RWPE2 (cell line): ENCODE measurements at regions not wholly inside any gene's neighbourhood (a gene's known extent, or its start where the extent isn't known, plus 50 kb on each side); places are given as distances from the start of the nearest gene placed in this dataset.

Experiments used
- ATAC-seq: fragments of 200-7000 bp; cut with Tn5 transposase; 3 replicates; pipeline ENCODE4 v1.9.1; 2021; ENCODE audit warnings: low read depth
- DNase-seq: peaks from one replicate; pipeline ENCODE4 v3.0.0-alpha.2; 2020; ENCODE audit warnings: low spot score
- H3K27ac ChIP-seq: fragments of 450-650 bp; 2 replicates; pipeline ENCODE4 v1.5.1; 2017; ENCODE audit warnings: mild to moderate bottlenecking; ENCODE audit not compliant: poor library complexity, severe bottlenecking
- H3K27me3 ChIP-seq: fragments of 250-450 bp; sonication (Bioruptor Pico); 2 replicates; pipeline ENCODE4 v1.5.1; 2021; ENCODE audit warnings: mild to moderate bottlenecking, moderate library complexity; ENCODE audit not compliant: insufficient read depth, poor library complexity, severe bottlenecking
- H3K36me3 ChIP-seq: fragments of 250-450 bp; sonication (Bioruptor Pico); 2 replicates; pipeline ENCODE4 v1.5.1; 2020; ENCODE audit warnings: low read depth, mild to moderate bottlenecking, moderate library complexity
- H3K4me1 ChIP-seq: fragments of 250-450 bp; sonication (Bioruptor Pico); 2 replicates; pipeline ENCODE4 v1.5.1; 2021; ENCODE audit warnings: mild to moderate bottlenecking, moderate library complexity; ENCODE audit not compliant: insufficient read depth, poor library complexity, severe bottlenecking
- H3K4me3 ChIP-seq: fragments of 250-450 bp; sonication (Bioruptor Pico); 2 replicates; pipeline ENCODE4 v1.5.1; 2021; ENCODE audit warnings: mild to moderate bottlenecking, moderate library complexity; ENCODE audit not compliant: severe bottlenecking
- H3K9me3 ChIP-seq: fragments of 250-450 bp; sonication (Bioruptor Pico); 2 replicates; pipeline ENCODE4 v1.5.1; 2021; ENCODE audit warnings: mild to moderate bottlenecking, moderate library complexity; ENCODE audit not compliant: severe bottlenecking
- TF ChIP-seq, protein P1 (sequence below): fragments of 450-650 bp; IDR thresholded peaks from one replicate; pipeline ENCODE4 v1.5.1; 2017; ENCODE audit warnings: mild to moderate bottlenecking, moderate library complexity; ENCODE audit not compliant: poor library complexity, severe bottlenecking

DNA sequence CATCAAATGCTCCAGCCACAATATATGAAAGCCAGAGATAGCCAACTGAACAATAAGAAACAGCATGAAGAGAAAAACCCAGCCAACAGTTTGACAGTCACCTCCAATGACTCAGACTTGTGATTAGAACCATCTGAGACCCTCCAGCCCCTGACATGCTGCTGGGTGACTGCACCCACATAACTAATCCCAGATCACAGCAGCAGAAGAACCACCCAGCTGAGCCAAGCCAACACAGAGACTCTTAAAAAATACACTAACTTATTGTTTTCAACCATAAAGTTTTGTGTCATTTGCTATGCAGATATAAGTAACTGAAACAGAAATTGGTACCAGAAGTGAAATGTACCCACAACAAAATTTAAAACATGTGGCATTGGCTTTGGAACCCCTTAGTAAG, 314.3 kb upstream of the DYNLRB2 start:
- DNase-seq, result no peak
- no peak overlapping the region for H3K27ac ChIP-seq
- TF ChIP-seq, protein P1, sequence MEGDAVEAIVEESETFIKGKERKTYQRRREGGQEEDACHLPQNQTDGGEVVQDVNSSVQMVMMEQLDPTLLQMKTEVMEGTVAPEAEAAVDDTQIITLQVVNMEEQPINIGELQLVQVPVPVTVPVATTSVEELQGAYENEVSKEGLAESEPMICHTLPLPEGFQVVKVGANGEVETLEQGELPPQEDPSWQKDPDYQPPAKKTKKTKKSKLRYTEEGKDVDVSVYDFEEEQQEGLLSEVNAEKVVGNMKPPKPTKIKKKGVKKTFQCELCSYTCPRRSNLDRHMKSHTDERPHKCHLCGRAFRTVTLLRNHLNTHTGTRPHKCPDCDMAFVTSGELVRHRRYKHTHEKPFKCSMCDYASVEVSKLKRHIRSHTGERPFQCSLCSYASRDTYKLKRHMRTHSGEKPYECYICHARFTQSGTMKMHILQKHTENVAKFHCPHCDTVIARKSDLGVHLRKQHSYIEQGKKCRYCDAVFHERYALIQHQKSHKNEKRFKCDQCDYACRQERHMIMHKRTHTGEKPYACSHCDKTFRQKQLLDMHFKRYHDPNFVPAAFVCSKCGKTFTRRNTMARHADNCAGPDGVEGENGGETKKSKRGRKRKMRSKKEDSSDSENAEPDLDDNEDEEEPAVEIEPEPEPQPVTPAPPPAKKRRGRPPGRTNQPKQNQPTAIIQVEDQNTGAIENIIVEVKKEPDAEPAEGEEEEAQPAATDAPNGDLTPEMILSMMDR, result no peak
- no peak overlapping the region for H3K4me3 ChIP-seq
- no peaks in the 10 kb centered on the region for H3K27me3 ChIP-seq
- ATAC-seq, result no peak
- H3K4me1 ChIP-seq, result no peaks in the 10 kb centered on the region
- no peaks in the 10 kb centered on the region for H3K9me3 ChIP-seq
- H3K36me3 ChIP-seq, result no peaks in the 10 kb centered on the region

DNA sequence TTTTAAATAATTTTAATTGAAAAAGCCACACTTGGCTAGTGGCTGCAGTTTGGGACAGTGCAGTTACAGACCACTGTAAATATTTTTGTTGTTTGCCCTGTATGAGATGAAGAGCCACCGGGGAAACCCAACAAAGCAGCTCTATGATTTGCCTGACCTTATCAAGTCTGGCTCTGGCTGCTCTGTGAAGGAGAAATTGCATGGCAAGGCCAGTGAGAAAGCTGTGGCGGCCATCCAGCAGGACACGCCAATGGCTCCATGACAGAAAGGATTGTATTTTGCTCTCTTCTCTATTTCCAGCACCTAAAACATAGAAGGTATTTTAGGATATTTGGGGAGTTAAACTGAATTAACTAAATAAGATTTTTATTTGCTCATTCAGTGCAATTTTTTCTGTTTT, 330.0 kb upstream of the DYNLRB2 start:
- H3K9me3 ChIP-seq, result no peaks in the 10 kb centered on the region
- no peaks in the 10 kb centered on the region for H3K36me3 ChIP-seq
- H3K4me1 ChIP-seq, result no peaks in the 10 kb centered on the region
- no peaks in the 10 kb centered on the region for H3K27me3 ChIP-seq
- H3K4me3 ChIP-seq, result no peak overlapping the region
- ATAC-seq (no peak), DNase-seq (no peak)
- TF ChIP-seq, protein P1, result no peak
- no peak overlapping the region for H3K27ac ChIP-seq

DNA sequence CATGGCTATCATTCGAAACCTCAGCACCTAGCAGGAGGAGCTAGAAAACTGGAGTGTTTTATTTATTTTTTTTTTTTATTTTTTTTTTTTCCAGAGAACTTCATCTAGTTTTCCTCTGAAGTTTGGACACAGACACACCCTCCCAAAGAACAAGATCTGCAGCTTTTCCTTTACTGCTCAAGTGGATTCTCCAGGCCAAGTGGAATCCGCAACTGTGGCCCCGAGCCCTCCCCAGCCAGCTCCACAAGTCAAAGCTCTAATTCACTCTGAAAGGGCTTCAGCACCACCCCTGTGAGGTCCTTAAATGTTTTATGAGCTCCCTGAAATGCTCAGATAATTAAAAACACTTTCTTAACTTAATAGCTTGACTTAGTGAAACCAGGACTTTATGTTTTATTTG, 332.1 kb upstream of the DYNLRB2 start:
- no peak overlapping the region for H3K27ac ChIP-seq
- no peak overlapping the region for H3K4me3 ChIP-seq
- TF ChIP-seq, protein P1, result no peak
- H3K36me3 ChIP-seq, result no peaks in the 10 kb centered on the region
- no peaks in the 10 kb centered on the region for H3K27me3 ChIP-seq
- no peak for ATAC-seq
- no peaks in the 10 kb centered on the region for H3K9me3 ChIP-seq
- no peaks in the 10 kb centered on the region for H3K4me1 ChIP-seq
- no peak for DNase-seq

DNA sequence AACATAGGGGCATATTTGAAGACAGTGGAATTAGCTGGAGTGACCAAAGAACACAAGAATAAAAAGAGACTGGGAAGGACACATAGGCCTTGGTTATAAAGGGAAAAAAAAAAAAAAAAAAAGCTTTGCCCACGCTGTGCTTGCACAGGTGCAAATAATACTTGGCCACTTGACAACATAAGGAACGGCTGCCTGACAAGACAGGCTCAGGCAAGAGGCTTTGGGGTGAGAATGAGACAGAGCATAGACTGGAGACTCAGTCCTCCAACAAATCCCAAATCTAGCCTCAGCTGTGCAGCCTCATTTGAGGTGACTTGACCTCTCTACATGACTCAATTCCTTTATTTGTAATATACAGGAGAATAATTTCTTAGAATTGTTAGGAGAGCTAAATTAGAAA, 332.8 kb upstream of the DYNLRB2 start:
- Histone ChIP-seq H3K4me1 (peaks cover 5% of the 10 kb centered on the region), H3K9me3 (no peaks in the 10 kb centered on the region), H3K27ac (no peak overlapping the region), H3K36me3 (no peaks in the 10 kb centered on the region), H3K4me3 (no peak overlapping the region), H3K27me3 (no peaks in the 10 kb centered on the region)
- TF ChIP-seq, protein P1, result no peak
- no peak for DNase-seq
- no peak for ATAC-seq

DNA sequence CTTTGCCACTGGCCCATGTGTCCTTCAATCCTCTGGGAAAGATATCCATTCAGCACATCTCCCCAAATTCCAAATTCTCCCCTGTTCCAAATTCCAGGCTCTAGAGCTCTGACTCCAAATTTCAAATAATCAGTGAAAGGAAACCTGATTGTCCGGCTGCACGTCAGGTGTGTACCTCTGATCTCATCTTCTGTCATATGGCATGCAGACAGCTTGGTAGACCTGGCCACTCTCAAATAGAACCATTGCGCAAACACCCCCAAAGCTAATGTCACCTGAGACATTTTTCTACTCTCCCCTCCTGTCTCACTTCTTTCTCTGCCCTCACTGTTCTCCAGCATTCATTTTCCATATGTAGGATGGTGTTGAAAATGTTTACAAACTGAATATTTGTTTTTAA, 337.0 kb upstream of the DYNLRB2 start:
- Histone ChIP-seq H3K4me1 (peaks cover 16% of the 10 kb centered on the region), H3K27ac (no peak overlapping the region), H3K9me3 (no peaks in the 10 kb centered on the region), H3K36me3 (no peaks in the 10 kb centered on the region), H3K4me3 (no peak overlapping the region), H3K27me3 (no peaks in the 10 kb centered on the region)
- TF ChIP-seq, protein P1, result no peak
- ATAC-seq (no peak), DNase-seq (no peak)
